KMS-11 (cell line): ENCODE measurements at regions not wholly inside any gene's neighbourhood (a gene's known extent, or its start where the extent isn't known, plus 50 kb on each side); places are given as distances from the start of the nearest gene placed in this dataset.
"Not testable (repeated sequence)": the region's sequence is repeated elsewhere in the genome, so short reads cannot be mapped to it uniquely, and the experiment has no call there.

Experiments
- H2AFZ ChIP-seq: fragments of 200-600 bp; sonication (generic); 2 replicates; pipeline ENCODE4 v1.6.1; 2016; ENCODE audit warnings: antibody characterized with exemption, mixed run types, low read depth
- H3K27ac ChIP-seq: fragments of 200-600 bp; sonication (generic); 2 replicates; pipeline ENCODE4 v1.6.1; 2016; ENCODE audit warnings: mild to moderate bottlenecking, mixed run types
- H3K27me3 ChIP-seq: fragments of 200-600 bp; sonication (generic); 2 replicates; pipeline ENCODE4 v1.6.1; 2017; ENCODE audit warnings: mild to moderate bottlenecking, low read depth, mixed run types, moderate library complexity; ENCODE audit not compliant: insufficient read depth
- H3K36me3 ChIP-seq: fragments of 200-600 bp; sonication (generic); 2 replicates; pipeline ENCODE4 v1.6.1; 2017; ENCODE audit warnings: mild to moderate bottlenecking, mixed run types; ENCODE audit not compliant: insufficient read depth
- H3K4me1 ChIP-seq: fragments of 200-600 bp; sonication (generic); 2 replicates; pipeline ENCODE4 v1.6.1; 2016; ENCODE audit warnings: mild to moderate bottlenecking, low read depth, mixed run types; ENCODE audit not compliant: poor library complexity, severe bottlenecking
- H3K4me2 ChIP-seq: fragments of 200-600 bp; sonication (generic); 2 replicates; pipeline ENCODE4 v1.7.0; 2016; ENCODE audit warnings: mild to moderate bottlenecking, mixed run types
- H3K4me3 ChIP-seq: fragments of 200-600 bp; sonication (generic); IDR thresholded peaks from 2 replicates; pipeline ENCODE4 v1.6.1; 2017; ENCODE audit warnings: low read depth, low read length, mixed read lengths; ENCODE audit not compliant: insufficient read depth
- H3K79me2 ChIP-seq: fragments of 200-600 bp; sonication (generic); 2 replicates; pipeline ENCODE4 v1.6.1; 2016; ENCODE audit warnings: low read depth, mixed run types; ENCODE audit not compliant: insufficient read depth
- H3K9ac ChIP-seq: fragments of 200-600 bp; sonication (generic); 2 replicates; pipeline ENCODE4 v1.6.1; 2016; ENCODE audit warnings: mild to moderate bottlenecking, mixed run types
- H4K20me1 ChIP-seq: fragments of 200-600 bp; sonication (generic); 2 replicates; pipeline ENCODE4 v1.6.1; 2016; ENCODE audit warnings: mild to moderate bottlenecking, mixed run types; ENCODE audit not compliant: insufficient read depth
- CTCF ChIP-seq: fragments of 200-600 bp; sonication (generic); conservative IDR thresholded peaks from 2 replicates; pipeline ENCODE4 v1.6.1; 2017; ENCODE audit warnings: low read depth, mild to moderate bottlenecking, antibody characterized with exemption, low read length, moderate library complexity, mixed read lengths

- H4K20me1 ChIP-seq, result no peaks in the 10 kb centered on the region
- H3K27ac ChIP-seq, result no peak overlapping the region
These were observed 1191.3 kb upstream of the IGFBP7 start for GRCh38 chr4:58301376-58301999.

GRCh38 chr4:58286335-58286734, 1176.2 kb upstream of the IGFBP7 start:
- no peaks in the 10 kb centered on the region for H3K4me1 ChIP-seq
- H2AFZ ChIP-seq, result no peak overlapping the region
- no peak overlapping the region for H3K27ac ChIP-seq
- no peak for TF ChIP-seq CTCF
- no peak overlapping the region for H3K9ac ChIP-seq
- no peaks in the 10 kb centered on the region for H3K27me3 ChIP-seq
- H3K4me3 ChIP-seq, result no peak overlapping the region
- no peaks in the 10 kb centered on the region for H4K20me1 ChIP-seq
- no peaks in the 10 kb centered on the region for H3K79me2 ChIP-seq
- H3K4me2 ChIP-seq, result no peak overlapping the region
- H3K36me3 ChIP-seq, result no peaks in the 10 kb centered on the region

More at GRCh38 chr4:58301376-58301999, 1191.3 kb upstream of the IGFBP7 start:
- Histone ChIP-seq H3K4me2 (no peak overlapping the region), H2AFZ (no peak overlapping the region), H3K9ac (no peak overlapping the region), H3K4me1 (no peaks in the 10 kb centered on the region), H3K27me3 (no peaks in the 10 kb centered on the region), H3K36me3 (no peaks in the 10 kb centered on the region), H3K4me3 (no peak overlapping the region), H3K79me2 (no peaks in the 10 kb centered on the region)
- TF ChIP-seq CTCF, result no peak

- not testable (repeated sequence) for H3K4me2 ChIP-seq, H3K9ac ChIP-seq, H3K27ac ChIP-seq, H3K36me3 ChIP-seq, H3K4me3 ChIP-seq, H3K79me2 ChIP-seq, H3K27me3 ChIP-seq, H3K4me1 ChIP-seq, H2AFZ ChIP-seq, H4K20me1 ChIP-seq
These were observed 1170.7 kb upstream of the IGFBP7 start for GRCh38 chr4:58280928-58281327.

- Histone ChIP-seq H3K4me2 (no peak overlapping the region), H3K79me2 (no peaks in the 10 kb centered on the region), H3K27ac (no peak overlapping the region), H3K4me1 (no peaks in the 10 kb centered on the region), H3K9ac (no peak overlapping the region), H4K20me1 (no peaks in the 10 kb centered on the region), H3K27me3 (no peaks in the 10 kb centered on the region), H3K4me3 (no peak overlapping the region), H3K36me3 (no peaks in the 10 kb centered on the region), H2AFZ (no peak overlapping the region)
- no peak for TF ChIP-seq CTCF
These were observed 1165.7 kb upstream of the IGFBP7 start for GRCh38 chr4:58275856-58276255.

- no peak overlapping the region for H3K9ac ChIP-seq
- no peaks in the 10 kb centered on the region for H3K79me2 ChIP-seq
- H2AFZ ChIP-seq, result no peak overlapping the region
- H3K4me3 ChIP-seq, result no peak overlapping the region
- TF ChIP-seq CTCF, result no peak
- H3K4me1 ChIP-seq, result no peaks in the 10 kb centered on the region
- no peak overlapping the region for H3K27ac ChIP-seq
- H3K4me2 ChIP-seq, result no peak overlapping the region
- H3K36me3 ChIP-seq, result no peaks in the 10 kb centered on the region
- H4K20me1 ChIP-seq, result no peaks in the 10 kb centered on the region
- H3K27me3 ChIP-seq, result no peaks in the 10 kb centered on the region
These were observed 1164.4 kb upstream of the IGFBP7 start for GRCh38 chr4:58274553-58274952.
